HEK293 (cell line): ENCODE measurements at regions not wholly inside any gene's neighbourhood (a gene's known extent, or its start where the extent isn't known, plus 50 kb on each side); places are given as distances from the start of the nearest gene placed in this dataset.

ENCODE experiments used
- KLF1 ChIP-seq: fragments of 450-650 bp; formaldehyde crosslinking; IDR thresholded peaks from 2 replicates; pipeline ENCODE4 v1.5.1; 2016; ENCODE audit warnings: missing biosample characterization, missing genetic modification characterization
- OSR2 ChIP-seq: fragments of 450-650 bp; formaldehyde crosslinking; IDR thresholded peaks from 2 replicates; pipeline ENCODE4 v1.5.1; 2016; ENCODE audit warnings: missing biosample characterization, missing genetic modification characterization
- OVOL3 ChIP-seq: fragments of 450-650 bp; formaldehyde crosslinking; IDR thresholded peaks from 2 replicates; pipeline ENCODE4 v1.5.1; 2016; ENCODE audit warnings: missing biosample characterization, missing genetic modification characterization
- SCRT1 ChIP-seq: fragments of 450-650 bp; formaldehyde crosslinking; IDR thresholded peaks from 2 replicates; pipeline ENCODE4 v1.5.1; 2016; ENCODE audit warnings: missing biosample characterization, missing genetic modification characterization, borderline replicate concordance
- SP2 ChIP-seq: fragments of 450-650 bp; formaldehyde crosslinking; IDR thresholded peaks from 2 replicates; pipeline ENCODE4 v1.5.1; 2016; ENCODE audit warnings: missing biosample characterization, missing genetic modification characterization
- ZBTB1 ChIP-seq: fragments of 450-650 bp; formaldehyde crosslinking; IDR thresholded peaks from 2 replicates; pipeline ENCODE4 v1.5.1; 2016; ENCODE audit warnings: missing biosample characterization, missing genetic modification characterization
- ZBTB17 ChIP-seq: fragments of 450-650 bp; formaldehyde crosslinking; IDR thresholded peaks from 2 replicates; pipeline ENCODE4 v1.5.1; 2016; ENCODE audit warnings: missing biosample characterization, missing genetic modification characterization
- ZBTB21 ChIP-seq: fragments of 450-650 bp; formaldehyde crosslinking; IDR thresholded peaks from 2 replicates; pipeline ENCODE4 v1.5.1; 2017; ENCODE audit warnings: missing biosample characterization, missing genetic modification characterization
- ZBTB8A ChIP-seq: fragments of 450-650 bp; formaldehyde crosslinking; IDR thresholded peaks from 2 replicates; pipeline ENCODE4 v1.5.1; 2016; ENCODE audit warnings: missing biosample characterization, missing genetic modification characterization
- ZEB2 ChIP-seq: fragments of 450-650 bp; formaldehyde crosslinking; IDR thresholded peaks from 2 replicates; pipeline ENCODE4 v1.5.1; 2016; ENCODE audit warnings: missing biosample characterization, missing genetic modification characterization
- ZFP37 ChIP-seq: fragments of 450-650 bp; formaldehyde crosslinking; IDR thresholded peaks from 2 replicates; pipeline ENCODE4 v1.5.1; 2016; ENCODE audit warnings: missing biosample characterization, missing genetic modification characterization
- ZFP41 ChIP-seq: fragments of 450-650 bp; formaldehyde crosslinking; IDR thresholded peaks from 2 replicates; pipeline ENCODE4 v1.5.1; 2016; ENCODE audit warnings: missing biosample characterization, missing genetic modification characterization, borderline replicate concordance
- ZNF132 ChIP-seq: fragments of 450-650 bp; formaldehyde crosslinking; IDR thresholded peaks from 2 replicates; pipeline ENCODE4 v1.5.1; 2017; ENCODE audit warnings: missing biosample characterization, missing genetic modification characterization, borderline replicate concordance
- ZNF155 ChIP-seq: fragments of 450-650 bp; formaldehyde crosslinking; IDR thresholded peaks from 2 replicates; pipeline ENCODE4 v1.5.1; 2016; ENCODE audit warnings: missing biosample characterization, missing genetic modification characterization
- ZNF223 ChIP-seq: fragments of 450-650 bp; formaldehyde crosslinking; IDR thresholded peaks from 2 replicates; pipeline ENCODE4 v1.5.1; 2016; ENCODE audit warnings: missing biosample characterization, missing genetic modification characterization
- ZNF24 ChIP-seq: fragments of 450-650 bp; formaldehyde crosslinking; IDR thresholded peaks from 2 replicates; pipeline ENCODE4 v1.5.1; 2016; ENCODE audit warnings: missing biosample characterization, missing genetic modification characterization
- ZNF404 ChIP-seq: fragments of 450-650 bp; formaldehyde crosslinking; IDR thresholded peaks from 2 replicates; pipeline ENCODE4 v1.5.1; 2017; ENCODE audit warnings: missing biosample characterization, missing genetic modification characterization
- ZNF624 ChIP-seq: fragments of 450-650 bp; formaldehyde crosslinking; IDR thresholded peaks from 2 replicates; pipeline ENCODE4 v1.5.1; 2017; ENCODE audit warnings: missing biosample characterization, missing genetic modification characterization
- ZNF626 ChIP-seq: fragments of 450-650 bp; sonication (Bioruptor Pico); formaldehyde crosslinking; IDR thresholded peaks from 2 replicates; pipeline ENCODE4 v1.5.1; 2018; ENCODE audit warnings: missing biosample characterization, missing genetic modification characterization, inconsistent platforms
- ZNF785 ChIP-seq: fragments of 450-650 bp; formaldehyde crosslinking; IDR thresholded peaks from 2 replicates; pipeline ENCODE4 v1.5.1; 2016; ENCODE audit warnings: missing biosample characterization, missing genetic modification characterization
- ZNF837 ChIP-seq: fragments of 450-650 bp; formaldehyde crosslinking; IDR thresholded peaks from 2 replicates; pipeline ENCODE4 v1.5.1; 2016; ENCODE audit warnings: missing biosample characterization, missing genetic modification characterization
- ZXDB ChIP-seq: fragments of 450-650 bp; formaldehyde crosslinking; IDR thresholded peaks from 2 replicates; pipeline ENCODE4 v1.5.1; 2016; ENCODE audit warnings: missing biosample characterization, missing genetic modification characterization
- TF ChIP-seq, protein P1 (sequence below): fragments of 450-650 bp; formaldehyde crosslinking; IDR thresholded peaks from 2 replicates; pipeline ENCODE4 v1.5.1; 2016; ENCODE audit warnings: missing biosample characterization, missing genetic modification characterization
- TF ChIP-seq, protein P2 (sequence below): fragments of 450-650 bp; formaldehyde crosslinking; IDR thresholded peaks from 2 replicates; pipeline ENCODE4 v1.5.1; 2017; ENCODE audit warnings: missing biosample characterization, mild to moderate bottlenecking, missing genetic modification characterization, moderate library complexity
- TF ChIP-seq, protein P3 (sequence below): fragments of 450-650 bp; formaldehyde crosslinking; conservative IDR thresholded peaks from 2 replicates; pipeline ENCODE4 v1.5.1; 2016; ENCODE audit warnings: low read depth, missing biosample characterization, missing genetic modification characterization

DNA sequence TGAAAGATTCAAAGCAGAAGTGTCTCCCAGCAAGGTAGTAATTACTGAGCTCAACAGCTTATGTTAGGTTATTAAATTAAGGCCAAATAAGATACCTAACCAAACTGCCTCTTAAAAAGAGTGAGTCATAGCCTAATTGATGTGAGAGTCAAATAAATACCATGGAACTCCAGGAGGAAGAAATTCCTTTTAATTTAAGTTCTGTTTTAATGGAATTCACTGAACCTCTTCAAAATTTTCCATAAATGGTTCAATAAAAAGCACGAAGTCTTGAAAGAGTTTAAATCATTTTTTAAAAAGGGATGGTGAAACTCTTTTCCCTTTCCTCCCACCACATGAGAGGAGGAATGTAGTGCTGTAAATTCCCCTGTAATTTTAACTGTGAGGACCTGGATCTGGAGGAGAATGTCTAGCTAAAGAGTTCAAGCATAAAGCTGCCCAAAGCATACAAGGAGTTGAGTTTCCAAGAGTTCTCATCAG lies 180.8 kb upstream of the MMADHC start (continued):
- TF ChIP-seq SCRT1 (tag by site-specific recombination) (no peak), ZNF155 (tag by site-specific recombination) (no peak), ZNF837 (no peak), ZNF24 (tag by site-specific recombination) (no peak), ZNF132 (tag by site-specific recombination) (no peak), OVOL3 (tag by site-specific recombination) (no peak), ZNF626 (tag by site-specific recombination) (no peak), ZNF785 (no peak), ZFP37 (no peak), ZBTB8A (tag by site-specific recombination) (no peak), KLF1 (tag by site-specific recombination) (no peak), ZXDB (tag by site-specific recombination) (peak; percentile 23; the same call in 1 of the 2 replicates), OSR2 (tag by site-specific recombination) (peak; percentile 69), ZBTB21 (no peak), ZNF223 (tag by site-specific recombination) (no peak), ZEB2 (tag by site-specific recombination) (no peak), ZFP41 (tag by site-specific recombination) (no peak), ZNF404 (tag by site-specific recombination) (no peak), SP2 (tag by site-specific recombination) (no peak), ZBTB1 (tag by site-specific recombination) (no peak), ZNF624 (tag by site-specific recombination) (no peak), ZBTB17 (tag by site-specific recombination) (no peak)
- TF ChIP-seq, protein P1, sequence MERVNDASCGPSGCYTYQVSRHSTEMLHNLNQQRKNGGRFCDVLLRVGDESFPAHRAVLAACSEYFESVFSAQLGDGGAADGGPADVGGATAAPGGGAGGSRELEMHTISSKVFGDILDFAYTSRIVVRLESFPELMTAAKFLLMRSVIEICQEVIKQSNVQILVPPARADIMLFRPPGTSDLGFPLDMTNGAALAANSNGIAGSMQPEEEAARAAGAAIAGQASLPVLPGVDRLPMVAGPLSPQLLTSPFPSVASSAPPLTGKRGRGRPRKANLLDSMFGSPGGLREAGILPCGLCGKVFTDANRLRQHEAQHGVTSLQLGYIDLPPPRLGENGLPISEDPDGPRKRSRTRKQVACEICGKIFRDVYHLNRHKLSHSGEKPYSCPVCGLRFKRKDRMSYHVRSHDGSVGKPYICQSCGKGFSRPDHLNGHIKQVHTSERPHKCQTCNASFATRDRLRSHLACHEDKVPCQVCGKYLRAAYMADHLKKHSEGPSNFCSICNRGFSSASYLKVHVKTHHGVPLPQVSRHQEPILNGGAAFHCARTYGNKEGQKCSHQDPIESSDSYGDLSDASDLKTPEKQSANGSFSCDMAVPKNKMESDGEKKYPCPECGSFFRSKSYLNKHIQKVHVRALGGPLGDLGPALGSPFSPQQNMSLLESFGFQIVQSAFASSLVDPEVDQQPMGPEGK, result no peak
- TF ChIP-seq, protein P2, sequence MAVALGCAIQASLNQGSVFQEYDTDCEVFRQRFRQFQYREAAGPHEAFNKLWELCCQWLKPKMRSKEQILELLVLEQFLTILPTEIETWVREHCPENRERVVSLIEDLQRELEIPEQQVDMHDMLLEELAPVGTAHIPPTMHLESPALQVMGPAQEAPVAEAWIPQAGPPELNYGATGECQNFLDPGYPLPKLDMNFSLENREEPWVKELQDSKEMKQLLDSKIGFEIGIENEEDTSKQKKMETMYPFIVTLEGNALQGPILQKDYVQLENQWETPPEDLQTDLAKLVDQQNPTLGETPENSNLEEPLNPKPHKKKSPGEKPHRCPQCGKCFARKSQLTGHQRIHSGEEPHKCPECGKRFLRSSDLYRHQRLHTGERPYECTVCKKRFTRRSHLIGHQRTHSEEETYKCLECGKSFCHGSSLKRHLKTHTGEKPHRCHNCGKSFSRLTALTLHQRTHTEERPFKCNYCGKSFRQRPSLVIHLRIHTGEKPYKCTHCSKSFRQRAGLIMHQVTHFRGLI (tag by site-specific recombination), result no peak
- TF ChIP-seq, protein P3, sequence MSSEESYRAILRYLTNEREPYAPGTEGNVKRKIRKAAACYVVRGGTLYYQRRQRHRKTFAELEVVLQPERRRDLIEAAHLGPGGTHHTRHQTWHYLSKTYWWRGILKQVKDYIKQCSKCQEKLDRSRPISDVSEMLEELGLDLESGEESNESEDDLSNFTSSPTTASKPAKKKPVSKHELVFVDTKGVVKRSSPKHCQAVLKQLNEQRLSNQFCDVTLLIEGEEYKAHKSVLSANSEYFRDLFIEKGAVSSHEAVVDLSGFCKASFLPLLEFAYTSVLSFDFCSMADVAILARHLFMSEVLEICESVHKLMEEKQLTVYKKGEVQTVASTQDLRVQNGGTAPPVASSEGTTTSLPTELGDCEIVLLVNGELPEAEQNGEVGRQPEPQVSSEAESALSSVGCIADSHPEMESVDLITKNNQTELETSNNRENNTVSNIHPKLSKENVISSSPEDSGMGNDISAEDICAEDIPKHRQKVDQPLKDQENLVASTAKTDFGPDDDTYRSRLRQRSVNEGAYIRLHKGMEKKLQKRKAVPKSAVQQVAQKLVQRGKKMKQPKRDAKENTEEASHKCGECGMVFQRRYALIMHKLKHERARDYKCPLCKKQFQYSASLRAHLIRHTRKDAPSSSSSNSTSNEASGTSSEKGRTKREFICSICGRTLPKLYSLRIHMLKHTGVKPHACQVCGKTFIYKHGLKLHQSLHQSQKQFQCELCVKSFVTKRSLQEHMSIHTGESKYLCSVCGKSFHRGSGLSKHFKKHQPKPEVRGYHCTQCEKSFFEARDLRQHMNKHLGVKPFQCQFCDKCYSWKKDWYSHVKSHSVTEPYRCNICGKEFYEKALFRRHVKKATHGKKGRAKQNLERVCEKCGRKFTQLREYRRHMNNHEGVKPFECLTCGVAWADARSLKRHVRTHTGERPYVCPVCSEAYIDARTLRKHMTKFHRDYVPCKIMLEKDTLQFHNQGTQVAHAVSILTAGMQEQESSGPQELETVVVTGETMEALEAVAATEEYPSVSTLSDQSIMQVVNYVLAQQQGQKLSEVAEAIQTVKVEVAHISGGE (tag by site-specific recombination), result no peak
- TF ChIP-seq, all 188 proteins: peak for 24
